ENCODE measurements at regions not wholly inside any gene's neighbourhood (a gene's known extent, or its start where the extent isn't known, plus 50 kb on each side); places are given as distances from the start of the nearest gene placed in this dataset.
"Not testable (repeated sequence)": the region's sequence is repeated elsewhere in the genome, so short reads cannot be mapped to it uniquely, and the experiment has no call there.

DNA sequence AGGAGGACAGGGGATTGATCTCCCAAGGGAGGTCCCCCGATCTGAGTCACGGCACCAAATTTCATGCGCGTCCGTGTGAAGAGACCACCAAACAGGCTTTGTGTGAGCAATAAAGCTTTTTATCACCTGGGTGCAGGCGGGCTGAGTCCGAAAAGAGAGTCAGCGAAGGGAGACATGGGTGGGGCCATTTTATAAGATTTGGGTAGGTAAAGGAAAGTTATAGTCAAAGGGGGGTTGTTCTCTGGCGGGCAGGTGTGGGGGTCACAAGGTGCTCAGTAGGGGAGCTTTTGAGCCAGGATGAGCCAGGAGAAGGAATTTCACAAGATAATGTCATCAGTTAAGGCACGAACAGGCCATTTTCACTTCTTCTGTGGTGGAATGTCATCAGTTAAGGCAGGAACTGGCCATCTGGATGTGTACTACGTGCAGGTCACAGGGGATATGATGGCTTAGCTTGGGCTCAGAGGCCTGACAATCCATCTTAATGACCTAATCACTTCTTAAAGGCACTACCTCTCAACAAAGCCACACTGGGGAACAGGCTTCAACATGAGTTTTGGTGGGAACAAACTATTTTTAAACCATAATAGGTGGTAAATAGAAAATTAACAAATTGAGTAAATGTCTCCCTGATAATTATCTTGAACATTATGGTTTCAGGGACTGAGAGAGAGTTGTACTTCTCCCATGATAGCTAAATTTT is 70.2 kb downstream of the RAP2B start:
- not testable (repeated sequence) for H3K23ac ChIP-seq (ENCODE audit: low read length); H3K4ac ChIP-seq (ENCODE audit: low read depth, low read length); H3K9ac ChIP-seq (ENCODE audit: low read length); H3K18ac ChIP-seq (ENCODE audit: low read length); DNase-seq; H3K4me3 ChIP-seq (ENCODE audit: low read depth, low read length); H3K27me3 ChIP-seq (ENCODE audit: insufficient read depth, low read length); H3K79me1 ChIP-seq (ENCODE audit: low read length); H3K9me3 ChIP-seq (ENCODE audit: insufficient read depth, low read depth, low read length); H4K8ac ChIP-seq (ENCODE audit: low read depth, low read length); H4K12ac ChIP-seq (ENCODE audit: low read depth, low read length); H2BK5ac ChIP-seq (ENCODE audit: low read depth, low read length, poor library complexity); H2BK12ac ChIP-seq (ENCODE audit: low read length); H3K14ac ChIP-seq (ENCODE audit: low read length); H3K27ac ChIP-seq (ENCODE audit: low read depth, low read length); H3K79me2 ChIP-seq (ENCODE audit: control insufficient read depth, insufficient read depth, low read length, poor library complexity); H2BK120ac ChIP-seq (ENCODE audit: insufficient read depth, low read length, poor library complexity); H3K36me3 ChIP-seq (ENCODE audit: control insufficient read depth in 1 of 2, insufficient read depth in 2 of 2, low read length in 2 of 2); H3K4me1 ChIP-seq (ENCODE audit: control insufficient read depth in 1 of 2, insufficient read depth in 2 of 2, low read length in 2 of 2); H3K4me2 ChIP-seq (ENCODE audit: low read length); H2AK5ac ChIP-seq (ENCODE audit: low read length); H2AFZ ChIP-seq (ENCODE audit: insufficient read depth, low read length, poor library complexity); H4K91ac ChIP-seq (ENCODE audit: low read depth, low read length)
- no CpG with 5 or more reads among the region's 11 CpGs for WGBS (ENCODE audit: extremely low coverage, insufficient coverage, insufficient read length)

DNA sequence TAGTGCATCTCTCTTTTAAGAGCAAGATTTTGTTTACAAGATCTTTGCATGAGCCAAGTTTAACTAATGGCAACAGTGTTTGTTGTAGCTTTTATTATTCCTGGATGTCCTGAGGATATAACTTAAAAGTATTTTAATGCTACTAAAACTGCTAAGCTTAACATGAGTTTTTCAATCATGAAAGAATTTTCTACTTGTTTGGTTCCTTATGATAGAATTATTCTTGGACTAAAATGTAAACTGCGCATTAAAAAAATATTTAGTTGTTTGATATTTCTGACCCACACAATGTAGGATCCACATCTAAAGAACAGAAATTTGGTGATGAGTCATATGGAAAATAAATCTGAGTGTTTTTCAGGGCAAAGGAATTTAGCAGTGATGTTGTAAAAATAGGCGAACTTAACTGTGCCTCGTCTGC is 70.8 kb downstream of the RAP2B start:
- no CpG with 5 or more reads among the region's 3 CpGs for WGBS (ENCODE audit: extremely low coverage, insufficient coverage, insufficient read length)
- H3K79me1 ChIP-seq (ENCODE audit: low read length), result peaks cover 2% of the 10 kb centered on the region
- H3K36me3 ChIP-seq (ENCODE audit: control insufficient read depth in 1 of 2, insufficient read depth in 2 of 2, low read length in 2 of 2), result no peaks in the 10 kb centered on the region
- DNase-seq, result no peak
- H3K9me3 ChIP-seq (ENCODE audit: insufficient read depth, low read depth, low read length), result no peaks in the 10 kb centered on the region
- H3K23ac ChIP-seq (ENCODE audit: low read length), result no peak overlapping the region
- no peak overlapping the region for H4K12ac ChIP-seq (ENCODE audit: low read depth, low read length)
- no peaks in the 10 kb centered on the region for H3K27me3 ChIP-seq (ENCODE audit: insufficient read depth, low read length)
- no peak overlapping the region for H3K9ac ChIP-seq (ENCODE audit: low read length)
- no peaks in the 10 kb centered on the region for H3K79me2 ChIP-seq (ENCODE audit: control insufficient read depth, insufficient read depth, low read length, poor library complexity)
- H3K18ac ChIP-seq (ENCODE audit: low read length), result no peak overlapping the region
- no peak overlapping the region for H4K91ac ChIP-seq (ENCODE audit: low read depth, low read length)
- no peak overlapping the region for H2BK12ac ChIP-seq (ENCODE audit: low read length)
- no peak overlapping the region for H2BK120ac ChIP-seq (ENCODE audit: insufficient read depth, low read length, poor library complexity)
- peaks cover 2 to 3% of the 10 kb centered on the region in 2 experiments for H3K4me1 ChIP-seq (ENCODE audit: control insufficient read depth in 1 of 2, insufficient read depth in 2 of 2, low read length in 2 of 2)
- H3K4me3 ChIP-seq (ENCODE audit: low read depth, low read length), result no peak overlapping the region
- H3K4ac ChIP-seq (ENCODE audit: low read depth, low read length), result no peak overlapping the region
- no peak overlapping the region for H3K4me2 ChIP-seq (ENCODE audit: low read length)
- H2BK5ac ChIP-seq (ENCODE audit: low read depth, low read length, poor library complexity), result no peak overlapping the region
- no peak overlapping the region for H3K14ac ChIP-seq (ENCODE audit: low read length)
- no peak overlapping the region for H4K8ac ChIP-seq (ENCODE audit: low read depth, low read length)
- H2AK5ac ChIP-seq (ENCODE audit: low read length), result no peak overlapping the region
- no peak overlapping the region for H3K27ac ChIP-seq (ENCODE audit: low read depth, low read length)
- H2AFZ ChIP-seq (ENCODE audit: insufficient read depth, low read length, poor library complexity), result no peak overlapping the region

DNA sequence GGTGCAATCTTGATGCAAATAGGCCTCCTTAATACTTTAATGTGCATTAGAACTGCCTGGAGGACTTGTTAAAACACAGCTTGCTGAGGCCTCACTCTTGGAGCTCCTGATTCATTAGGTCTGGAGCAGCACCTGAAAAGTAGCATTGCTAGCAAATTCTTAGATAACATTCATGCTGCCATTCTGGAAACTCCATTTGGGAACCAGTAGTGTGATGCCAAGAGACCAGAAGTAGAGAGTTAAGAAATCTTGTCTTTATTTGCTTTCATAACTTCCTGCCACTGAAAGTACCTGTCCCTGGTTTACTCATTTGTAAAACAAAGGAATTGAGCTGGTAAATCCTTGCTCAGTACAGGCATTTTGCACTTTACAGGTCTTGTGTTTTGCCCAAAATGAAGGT is 72.0 kb downstream of the RAP2B start:
- Histone ChIP-seq H3K9me3 (ENCODE audit: insufficient read depth, low read depth, low read length) (no peaks in the 10 kb centered on the region), H3K4me2 (ENCODE audit: low read length) (no peak overlapping the region), H2AK5ac (ENCODE audit: low read length) (no peak overlapping the region), H3K79me1 (ENCODE audit: low read length) (peaks cover 2% of the 10 kb centered on the region), H3K27ac (ENCODE audit: low read depth, low read length) (no peak overlapping the region), H3K4me1 (ENCODE audit: control insufficient read depth in 1 of 2, insufficient read depth in 2 of 2, low read length in 2 of 2) (peaks cover 2 to 3% of the 10 kb centered on the region in 2 experiments), H3K79me2 (ENCODE audit: control insufficient read depth, insufficient read depth, low read length, poor library complexity) (no peaks in the 10 kb centered on the region), H4K91ac (ENCODE audit: low read depth, low read length) (no peak overlapping the region), H3K14ac (ENCODE audit: low read length) (no peak overlapping the region), H3K27me3 (ENCODE audit: insufficient read depth, low read length) (no peaks in the 10 kb centered on the region), H4K8ac (ENCODE audit: low read depth, low read length) (no peak overlapping the region), H3K36me3 (ENCODE audit: control insufficient read depth in 1 of 2, insufficient read depth in 2 of 2, low read length in 2 of 2) (no peaks in the 10 kb centered on the region), H3K4ac (ENCODE audit: low read depth, low read length) (no peak overlapping the region), H2BK120ac (ENCODE audit: insufficient read depth, low read length, poor library complexity) (no peak overlapping the region), H2BK5ac (ENCODE audit: low read depth, low read length, poor library complexity) (no peak overlapping the region), H3K23ac (ENCODE audit: low read length) (no peak overlapping the region), H4K12ac (ENCODE audit: low read depth, low read length) (no peak overlapping the region), H2AFZ (ENCODE audit: insufficient read depth, low read length, poor library complexity) (no peak overlapping the region), H3K4me3 (ENCODE audit: low read depth, low read length) (no peak overlapping the region), H3K18ac (ENCODE audit: low read length) (no peak overlapping the region), H3K9ac (ENCODE audit: low read length) (no peak overlapping the region), H2BK12ac (ENCODE audit: low read length) (no peak overlapping the region)
- no peak for DNase-seq

DNA sequence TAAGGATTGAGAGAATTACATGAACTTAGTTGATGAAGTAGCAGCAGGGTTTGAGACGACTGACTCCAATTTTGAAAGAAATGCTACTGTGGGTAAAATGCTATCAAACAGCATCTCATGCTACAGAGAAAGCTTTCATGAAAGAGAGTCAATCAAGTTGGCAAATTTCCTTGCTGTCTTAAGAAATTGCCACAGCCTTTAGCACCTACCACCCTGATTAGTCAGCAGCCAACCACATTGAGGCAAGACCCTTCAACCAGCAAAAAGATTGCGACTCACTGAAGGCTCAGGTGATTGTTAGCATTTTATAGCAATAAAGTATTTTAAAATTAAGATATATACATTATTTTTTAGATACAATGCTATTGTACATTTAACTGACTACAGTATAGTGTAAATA is 80.9 kb downstream of the RAP2B start:
- Histone ChIP-seq H2BK12ac (ENCODE audit: low read length) (no peak overlapping the region), H4K12ac (ENCODE audit: low read depth, low read length) (no peak overlapping the region), H4K91ac (ENCODE audit: low read depth, low read length) (no peak overlapping the region), H3K23ac (ENCODE audit: low read length) (no peak overlapping the region), H3K79me2 (ENCODE audit: control insufficient read depth, insufficient read depth, low read length, poor library complexity) (no peaks in the 10 kb centered on the region), H3K4me3 (ENCODE audit: low read depth, low read length) (no peak overlapping the region), H3K18ac (ENCODE audit: low read length) (no peak overlapping the region), H2BK120ac (ENCODE audit: insufficient read depth, low read length, poor library complexity) (no peak overlapping the region), H3K27me3 (ENCODE audit: insufficient read depth, low read length) (no peaks in the 10 kb centered on the region), H2AFZ (ENCODE audit: insufficient read depth, low read length, poor library complexity) (no peak overlapping the region), H2AK5ac (ENCODE audit: low read length) (no peak overlapping the region), H3K4me2 (ENCODE audit: low read length) (no peak overlapping the region), H3K79me1 (ENCODE audit: low read length) (no peaks in the 10 kb centered on the region), H4K8ac (ENCODE audit: low read depth, low read length) (no peak overlapping the region), H3K4me1 (ENCODE audit: control insufficient read depth in 1 of 2, insufficient read depth in 2 of 2, low read length in 2 of 2) (no peaks in the 10 kb centered on the region), H3K4ac (ENCODE audit: low read depth, low read length) (no peak overlapping the region), H2BK5ac (ENCODE audit: low read depth, low read length, poor library complexity) (no peak overlapping the region), H3K14ac (ENCODE audit: low read length) (no peak overlapping the region), H3K36me3 (ENCODE audit: control insufficient read depth in 1 of 2, insufficient read depth in 2 of 2, low read length in 2 of 2) (no peaks in the 10 kb centered on the region), H3K27ac (ENCODE audit: low read depth, low read length) (no peak overlapping the region), H3K9me3 (ENCODE audit: insufficient read depth, low read depth, low read length) (no peaks in the 10 kb centered on the region), H3K9ac (ENCODE audit: low read length) (no peak overlapping the region)
- no CpG with 5 or more reads among the region's 2 CpGs for WGBS (ENCODE audit: extremely low coverage, insufficient coverage, insufficient read length)
- DNase-seq, result no peak

Measured in trophoblast cell (in vitro differentiated cells and primary cell).